Peyer's patch (tissue), 4 donors: ENCODE measurements at regions not wholly inside any gene's neighbourhood (a gene's known extent, or its start where the extent isn't known, plus 50 kb on each side); places are given as distances from the start of the nearest gene placed in this dataset.

Source experiments
- CTCF ChIP-seq, 6 experiments: fragments of 450-650 bp in 4 of 6; fragments of 200-600 bp in 2 of 6; sonication (generic) in 1 of 6; IDR thresholded peaks; one replicate each; pipeline ENCODE4 v1.5.1; 2017 to 2019; ENCODE audit warnings: antibody characterized with exemption in 6 of 6, mild to moderate bottlenecking in 3 of 6, moderate library complexity in 1 of 6
- POLR2A ChIP-seq, 2 donors: fragments of 450-650 bp; IDR thresholded peaks; one replicate each; pipeline ENCODE4 v1.5.1; 2017; ENCODE audit warnings: antibody characterized with exemption in 2 of 2, mild to moderate bottlenecking in 2 of 2, moderate library complexity in 2 of 2

GRCh38 chr2:216757532-216757931 is 62.2 kb upstream of the IGFBP5 start:
- TF ChIP-seq CTCF (IDR thresholded peaks at IDR 0.05) (no peak), POLR2A (IDR thresholded peaks at IDR 0.05) (no peak)
